H1 (cell line): ENCODE measurements at regions not wholly inside any gene's neighbourhood (a gene's known extent, or its start where the extent isn't known, plus 50 kb on each side); places are given as distances from the start of the nearest gene placed in this dataset.

ENCODE experiments used
- BCL11A ChIP-seq, 2 experiments: IDR thresholded peaks; one replicate each; pipeline ENCODE4 v1.6.1; 2011; ENCODE audit warnings: low read depth in 2 of 2, low read length in 2 of 2, mild to moderate bottlenecking in 2 of 2
- CTCF ChIP-seq, 3 experiments: IDR thresholded peaks; 1 replicate in 2 of 3; 2 replicates in 1 of 3; pipeline versions ENCODE4 v1.5.1 to v1.6.1; 2011; ENCODE audit warnings: low read length in 3 of 3, mild to moderate bottlenecking in 3 of 3, inconsistent platforms in 2 of 3, low read depth in 1 of 3, moderate library complexity in 1 of 3; ENCODE audit not compliant: insufficient read depth in 1 of 3; ENCODE audit errors: control extremely low read depth in 1 of 3
- EGR1 ChIP-seq: IDR thresholded peaks from 2 replicates; pipeline ENCODE4 v1.6.1; 2011; ENCODE audit warnings: low read depth, low read length, borderline replicate concordance
- EZH2 ChIP-seq: fragments of 200-600 bp; sonication (generic); IDR thresholded peaks from 2 replicates; pipeline ENCODE4 v1.7.1; 2012; ENCODE audit warnings: low read depth, mild to moderate bottlenecking, moderate library complexity, low read length, inconsistent platforms; ENCODE audit not compliant: severe bottlenecking
- MAX ChIP-seq: IDR thresholded peaks from 2 replicates; pipeline ENCODE4 v1.6.1; 2012; ENCODE audit warnings: inconsistent platforms
- PHF8 ChIP-seq: fragments of 200-600 bp; sonication (generic); conservative IDR thresholded peaks from 2 replicates; pipeline ENCODE4 v1.7.1; 2012; ENCODE audit warnings: low read depth, mild to moderate bottlenecking, inconsistent platforms, low read length, moderate library complexity
- POLR2A ChIP-seq, 2 experiments: IDR thresholded peaks; 1 replicate in 1 of 2; 2 replicates in 1 of 2; pipeline ENCODE4 v1.6.1; 2011; ENCODE audit warnings: low read depth in 2 of 2, low read length in 2 of 2, mild to moderate bottlenecking in 2 of 2; ENCODE audit errors: control extremely low read depth in 1 of 2
- POLR2AphosphoS5 ChIP-seq: IDR thresholded peaks from 2 replicates; pipeline ENCODE4 v1.6.1; 2011; ENCODE audit warnings: low read depth, low read length
- RBBP5 ChIP-seq: IDR thresholded peaks from 2 replicates; pipeline ENCODE4 v1.7.1; 2012; ENCODE audit warnings: low read depth, mild to moderate bottlenecking, inconsistent platforms, low read length, moderate library complexity, borderline replicate concordance
- SP2 ChIP-seq: IDR thresholded peaks from 2 replicates; pipeline ENCODE4 v1.6.1; 2012; ENCODE audit warnings: mild to moderate bottlenecking, low read length, inconsistent platforms

GRCh38 chrX:129347291-129347690 lies 176.0 kb downstream of the SMARCA1 start:
- no peak for TF ChIP-seq MAX
- TF ChIP-seq POLR2A (IDR thresholded peaks at IDR 0.05; ENCODE audit: control extremely low read depth in 1 of 2, low read depth in 2 of 2, low read length in 2 of 2) = no peak
- no peak for TF ChIP-seq RBBP5
- no peak for TF ChIP-seq BCL11A (IDR thresholded peaks at IDR 0.05; ENCODE audit: low read depth in 2 of 2, low read length in 2 of 2)
- peak; percentile 95 for TF ChIP-seq POLR2AphosphoS5
- TF ChIP-seq CTCF (IDR thresholded peaks at IDR 0.05; ENCODE audit: control extremely low read depth in 1 of 3, insufficient read depth in 1 of 3, low read depth in 1 of 3, low read length in 3 of 3) = peak; percentile 17 to 70 (median 31); a peak in 3 of 4 replicates
- no peak for TF ChIP-seq PHF8
- no peak for TF ChIP-seq EZH2
- TF ChIP-seq EGR1 = peak; percentile 54; the same call in 1 of the 2 replicates
- TF ChIP-seq SP2 = no peak
